HG03575 (cell line): ENCODE measurements at regions not wholly inside any gene's neighbourhood (a gene's known extent, or its start where the extent isn't known, plus 50 kb on each side); places are given as distances from the start of the nearest gene placed in this dataset.
A peak's percentile ranks its signal among the peaks of the same experiment; 100 is the strongest.
"Not testable (repeated sequence)": the region's sequence is repeated elsewhere in the genome, so short reads cannot be mapped to it uniquely, and the experiment has no call there.

ENCODE experiments used
- ATAC-seq: cut with Tn5 transposase; IDR thresholded peaks from one replicate; pipeline ENCODE4 v1.9.1; 2021; ENCODE audit not compliant: unreplicated experiment, insufficient number of reproducible peaks, low FRiP score; ENCODE audit errors: extremely low read depth

DNA sequence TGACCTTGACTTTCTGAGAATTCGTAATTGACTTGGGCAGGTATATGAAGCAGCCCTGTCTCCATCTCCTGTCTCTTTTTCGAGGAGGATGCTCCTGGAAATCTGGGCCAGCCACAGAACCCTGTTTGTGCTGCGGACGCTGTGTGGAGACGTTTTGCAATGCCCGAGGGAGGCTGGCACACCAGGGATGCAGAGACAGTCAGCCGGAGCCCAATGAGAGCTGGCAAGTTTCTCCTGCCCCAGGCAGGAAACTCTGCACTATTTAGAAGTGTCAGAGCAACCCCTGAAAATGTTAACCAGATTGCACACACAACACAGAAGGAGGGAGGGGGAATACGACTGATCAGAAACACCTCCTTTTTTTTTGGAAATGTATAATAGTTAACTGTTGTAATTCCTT is 103.2 kb upstream of the DYRK2 start:
- ATAC-seq, result no peak

GRCh38 chr12:67546746-67547145 is 101.8 kb upstream of the DYRK2 start:
- ATAC-seq, result no peak

DNA sequence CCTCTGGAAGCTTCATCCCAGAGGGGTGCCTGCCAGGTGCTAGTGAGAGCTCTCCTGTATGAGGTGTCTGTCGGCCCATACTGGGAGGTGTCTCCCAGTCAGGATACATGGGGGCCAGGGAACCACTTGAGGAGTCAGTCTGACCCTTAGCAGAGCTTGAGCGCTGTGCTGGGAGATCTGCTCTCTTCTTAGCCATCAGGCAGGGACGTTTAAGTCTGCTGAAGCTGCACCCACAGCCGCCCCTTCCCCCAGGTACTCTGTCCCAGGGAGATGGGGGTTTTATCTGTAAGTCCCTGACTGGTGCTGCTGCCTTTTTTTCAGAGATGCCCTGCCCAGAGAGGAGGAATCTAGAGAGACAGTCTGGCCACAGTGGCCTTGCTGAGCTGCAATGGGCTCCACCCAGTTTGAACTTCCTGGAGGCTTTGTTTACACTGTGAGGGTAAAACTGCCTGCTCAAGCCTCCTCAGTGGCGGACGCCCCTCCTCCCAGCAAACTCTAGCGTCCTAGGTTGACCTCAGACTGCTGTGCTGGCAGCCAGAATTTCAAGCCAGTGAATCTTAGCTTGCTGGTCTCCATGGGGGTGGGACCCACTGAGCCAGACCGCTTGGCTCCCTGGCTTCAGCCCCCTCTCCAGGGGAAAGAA is 93.3 kb upstream of the DYRK2 start:
- ATAC-seq, result not testable (repeated sequence)

DNA sequence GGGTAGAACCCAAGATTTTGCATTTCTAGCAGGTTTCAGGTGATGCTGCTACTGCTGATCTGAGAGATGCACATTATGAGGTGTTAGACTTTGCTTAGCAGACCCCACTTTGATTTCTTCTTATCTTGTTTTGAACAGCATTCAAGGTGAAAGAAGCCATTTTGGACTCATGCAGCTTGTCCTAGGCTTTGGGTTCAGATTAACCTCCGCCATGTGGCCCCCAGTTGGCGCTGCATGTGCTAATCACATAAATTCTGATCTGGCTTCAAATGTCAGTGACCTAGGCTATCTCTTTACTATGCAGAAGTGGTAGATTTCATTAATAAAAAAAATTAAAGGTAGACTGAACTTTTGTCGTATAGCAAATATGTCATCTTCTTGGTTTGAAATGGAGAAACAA is 89.8 kb upstream of the DYRK2 start:
- no peak for ATAC-seq

- ATAC-seq, result no peak
These were observed 88.8 kb upstream of the DYRK2 start for GRCh38 chr12:67559751-67560150.

- ATAC-seq, result no peak
These were observed 85.8 kb upstream of the DYRK2 start for GRCh38 chr12:67562513-67563287.

GRCh38 chr12:67568055-67568454 is 80.5 kb upstream of the DYRK2 start:
- ATAC-seq, result no peak

GRCh38 chr12:67572492-67572891 is 76.1 kb upstream of the DYRK2 start:
- ATAC-seq, result no peak

GRCh38 chr12:67573566-67573965 is 75.0 kb upstream of the DYRK2 start:
- ATAC-seq, result no peak

- ATAC-seq, result no peak
These were observed 69.4 kb upstream of the DYRK2 start for GRCh38 chr12:67578976-67579661.

GRCh38 chr12:67579662-67580003 is 68.9 kb upstream of the DYRK2 start:
- ATAC-seq, result no peak

DNA sequence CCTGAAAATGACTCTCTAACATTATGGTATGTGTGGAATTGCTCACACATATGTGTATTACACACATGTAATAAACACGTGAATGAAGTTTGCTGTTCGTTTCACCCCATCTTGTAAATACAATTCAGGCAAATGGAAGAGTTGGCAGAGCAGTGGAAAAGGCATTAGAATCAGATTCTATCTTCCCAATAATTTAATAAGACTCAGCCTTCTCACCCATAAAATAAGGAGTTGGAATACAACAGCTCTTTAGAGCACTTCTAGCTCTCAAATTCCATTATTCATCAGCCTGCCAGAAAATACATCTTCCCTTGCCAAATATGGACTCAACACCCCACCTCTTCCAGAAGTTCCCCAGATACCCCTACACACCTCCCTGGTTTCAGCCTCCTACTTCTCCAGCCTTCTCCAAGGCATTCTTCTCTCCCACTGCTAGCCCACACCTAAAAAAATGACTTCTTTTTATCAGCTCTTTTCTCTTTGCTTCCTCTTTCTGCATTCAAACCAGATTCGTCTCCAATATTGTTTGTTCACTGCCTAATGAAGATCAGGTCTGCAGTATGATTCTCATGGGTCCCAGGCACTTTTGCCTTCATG is 66.2 kb upstream of the DYRK2 start:
- ATAC-seq, result no peak

GRCh38 chr12:67582844-67583243 is 65.7 kb upstream of the DYRK2 start:
- ATAC-seq, result no peak

GRCh38 chr12:67586951-67587350 is 61.6 kb upstream of the DYRK2 start:
- ATAC-seq, result no peak

GRCh38 chr12:67589078-67589477 is 59.5 kb upstream of the DYRK2 start:
- no peak for ATAC-seq

DNA sequence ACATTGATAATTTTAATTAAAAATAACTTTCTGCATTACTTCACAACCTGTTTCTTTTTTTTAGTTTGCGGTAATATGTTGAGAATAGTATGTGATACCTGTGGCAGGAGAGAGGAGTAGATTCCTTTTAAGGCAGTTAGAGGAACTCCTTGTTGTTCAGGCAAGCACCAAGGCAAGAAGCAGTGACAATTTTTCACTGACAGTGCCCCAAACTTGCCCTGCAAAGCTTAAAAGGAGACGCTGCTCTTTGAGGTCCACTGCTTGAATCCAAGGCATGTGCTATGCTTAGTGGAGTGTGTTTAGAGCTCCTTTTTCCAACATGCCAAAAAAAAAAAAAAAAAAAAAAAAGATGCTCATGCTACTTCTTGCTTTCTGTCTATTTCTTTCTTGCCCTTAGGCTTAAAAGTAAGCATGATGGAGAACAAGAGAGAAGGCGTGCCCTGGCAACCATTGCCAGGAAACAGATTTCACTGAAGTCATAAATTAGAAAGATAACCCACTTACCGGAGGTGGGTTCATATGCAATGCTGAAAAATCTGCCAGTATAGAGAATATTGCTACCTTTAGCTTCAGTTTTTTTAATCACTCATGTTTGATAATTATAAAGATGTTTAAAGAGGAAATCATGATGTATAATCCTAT is 58.3 kb upstream of the DYRK2 start:
- no peak for ATAC-seq

GRCh38 chr12:67592228-67593011 is 56.1 kb upstream of the DYRK2 start:
- ATAC-seq, result peak; percentile 75

DNA sequence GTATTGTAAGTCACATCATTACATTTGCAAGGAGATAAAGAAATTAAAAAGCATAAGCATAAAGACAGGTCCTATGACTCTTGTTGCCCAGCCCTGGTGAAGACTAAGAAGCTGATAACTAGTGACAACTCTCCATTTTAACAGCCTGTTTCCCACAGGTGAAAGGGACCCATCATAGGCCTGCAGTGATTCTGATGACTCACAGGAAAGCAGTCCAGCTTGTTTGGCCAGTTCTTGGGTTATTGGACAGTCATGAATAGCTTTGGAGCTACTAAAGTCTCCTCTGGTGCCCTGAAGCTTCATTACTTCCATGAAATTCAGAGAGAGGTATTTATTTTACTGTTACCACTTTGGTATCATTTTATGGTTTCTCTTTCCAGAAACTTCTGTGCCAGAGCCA is 55.5 kb upstream of the DYRK2 start:
- ATAC-seq, result no peak
